ENCODE measurements at regions not wholly inside any gene's neighbourhood (a gene's known extent, or its start where the extent isn't known, plus 50 kb on each side); places are given as distances from the start of the nearest gene placed in this dataset.
A peak's percentile ranks its signal among the peaks of the same experiment; 100 is the strongest.

DNA sequence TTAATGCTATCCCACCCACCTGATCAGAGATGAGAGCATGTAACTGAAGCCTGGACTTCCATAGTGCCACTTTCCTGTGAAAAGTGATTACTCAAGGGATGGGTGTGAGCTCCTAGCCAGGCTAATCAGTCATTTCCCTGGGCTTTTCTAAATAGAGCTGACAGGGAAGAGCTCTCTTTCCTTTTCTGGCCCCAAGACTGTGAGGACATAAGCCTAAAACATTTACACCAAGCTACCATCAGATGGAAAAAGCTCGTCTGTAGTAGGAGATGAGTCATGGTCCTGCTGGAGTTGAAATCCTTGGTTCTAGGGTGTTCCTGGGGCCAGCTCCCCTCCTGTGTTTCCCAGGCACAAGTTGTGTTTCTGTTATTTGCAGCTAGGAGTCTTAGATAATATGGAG is 52.4 kb upstream of the NDP start:
- no peaks in the 10 kb centered on the region for H3K9me3 Mint-ChIP-seq
- intact Hi-C loops (cut with DNase I, micrococcal nuclease): no loop called here

More for the DNA sequence above, 52.4 kb upstream of the NDP start:
- Histone ChIP-seq H3K27me3 (ENCODE audit: control insufficient read depth in 1 of 2, insufficient read depth in 2 of 2, low read length in 2 of 2) (no peaks in the 10 kb centered on the region), H3K4me1 (ENCODE audit: insufficient read depth, low read length) (no peaks in the 10 kb centered on the region), H3K36me3 (ENCODE audit: insufficient read depth, low read length) (no peaks in the 10 kb centered on the region), H3K27ac (ENCODE audit: low read depth in 1 of 2, low read length in 2 of 2) (no peak overlapping the region), H3K9me3 (ENCODE audit: control insufficient read depth in 1 of 2, insufficient read depth in 1 of 2, low read length in 2 of 2) (peaks cover 0 to 8% of the 10 kb centered on the region in 2 experiments), H3K4me3 (ENCODE audit: low read length) (no peak overlapping the region)
- H3K27me3 Mint-ChIP-seq: no peaks in the 10 kb centered on the region
- peak in 1 of 14 experiments; percentile 6 for DNase-seq
- CTCF ChIA-PET: no interaction called here
- no peak for ATAC-seq (ENCODE audit: poor library complexity)
- H3K27ac Mint-ChIP-seq: no peak overlapping the region
- no peaks in the 10 kb centered on the region for H3K36me3 Mint-ChIP-seq (ENCODE audit: low read depth)
- TF ChIP-seq, protein P1, sequence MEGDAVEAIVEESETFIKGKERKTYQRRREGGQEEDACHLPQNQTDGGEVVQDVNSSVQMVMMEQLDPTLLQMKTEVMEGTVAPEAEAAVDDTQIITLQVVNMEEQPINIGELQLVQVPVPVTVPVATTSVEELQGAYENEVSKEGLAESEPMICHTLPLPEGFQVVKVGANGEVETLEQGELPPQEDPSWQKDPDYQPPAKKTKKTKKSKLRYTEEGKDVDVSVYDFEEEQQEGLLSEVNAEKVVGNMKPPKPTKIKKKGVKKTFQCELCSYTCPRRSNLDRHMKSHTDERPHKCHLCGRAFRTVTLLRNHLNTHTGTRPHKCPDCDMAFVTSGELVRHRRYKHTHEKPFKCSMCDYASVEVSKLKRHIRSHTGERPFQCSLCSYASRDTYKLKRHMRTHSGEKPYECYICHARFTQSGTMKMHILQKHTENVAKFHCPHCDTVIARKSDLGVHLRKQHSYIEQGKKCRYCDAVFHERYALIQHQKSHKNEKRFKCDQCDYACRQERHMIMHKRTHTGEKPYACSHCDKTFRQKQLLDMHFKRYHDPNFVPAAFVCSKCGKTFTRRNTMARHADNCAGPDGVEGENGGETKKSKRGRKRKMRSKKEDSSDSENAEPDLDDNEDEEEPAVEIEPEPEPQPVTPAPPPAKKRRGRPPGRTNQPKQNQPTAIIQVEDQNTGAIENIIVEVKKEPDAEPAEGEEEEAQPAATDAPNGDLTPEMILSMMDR (IDR thresholded peaks at IDR 0.05): no peak
- no peak overlapping the region for H3K4me3 Mint-ChIP-seq
- H3K4me1 Mint-ChIP-seq (ENCODE audit: low read depth): peaks cover 3% of the 10 kb centered on the region
- POLR2A ChIA-PET: interaction anchor here (0.6 kb wide), 1 partner anchor 228 kb away, joined by 3 read pairs; no protein-coding TSS in a partner anchor

Measured in CD4-positive, alpha-beta T cell (primary cell).